ENCODE measurements at regions not wholly inside any gene's neighbourhood (a gene's known extent, or its start where the extent isn't known, plus 50 kb on each side); places are given as distances from the start of the nearest gene placed in this dataset.

DNA sequence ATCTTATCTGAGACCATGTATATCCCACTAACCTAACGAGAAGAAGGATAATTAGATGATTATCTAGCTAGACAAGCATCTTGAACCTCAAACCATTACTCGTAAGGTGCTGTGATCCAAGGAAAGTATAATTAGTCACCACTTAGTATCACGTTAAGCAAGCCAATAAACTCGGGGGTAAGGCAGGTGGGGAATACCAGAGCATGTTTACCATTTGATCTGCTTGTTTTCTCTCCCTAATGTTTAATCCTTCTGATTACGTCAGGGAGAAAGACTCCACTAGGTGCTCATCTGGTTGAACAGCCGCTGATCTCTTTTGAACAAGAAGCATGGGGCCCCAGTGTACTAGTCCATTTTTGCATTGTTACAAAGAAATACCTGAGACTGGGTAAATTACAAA, 69.9 kb upstream of the SLC1A1 start:
- TF ChIP-seq, protein P1, sequence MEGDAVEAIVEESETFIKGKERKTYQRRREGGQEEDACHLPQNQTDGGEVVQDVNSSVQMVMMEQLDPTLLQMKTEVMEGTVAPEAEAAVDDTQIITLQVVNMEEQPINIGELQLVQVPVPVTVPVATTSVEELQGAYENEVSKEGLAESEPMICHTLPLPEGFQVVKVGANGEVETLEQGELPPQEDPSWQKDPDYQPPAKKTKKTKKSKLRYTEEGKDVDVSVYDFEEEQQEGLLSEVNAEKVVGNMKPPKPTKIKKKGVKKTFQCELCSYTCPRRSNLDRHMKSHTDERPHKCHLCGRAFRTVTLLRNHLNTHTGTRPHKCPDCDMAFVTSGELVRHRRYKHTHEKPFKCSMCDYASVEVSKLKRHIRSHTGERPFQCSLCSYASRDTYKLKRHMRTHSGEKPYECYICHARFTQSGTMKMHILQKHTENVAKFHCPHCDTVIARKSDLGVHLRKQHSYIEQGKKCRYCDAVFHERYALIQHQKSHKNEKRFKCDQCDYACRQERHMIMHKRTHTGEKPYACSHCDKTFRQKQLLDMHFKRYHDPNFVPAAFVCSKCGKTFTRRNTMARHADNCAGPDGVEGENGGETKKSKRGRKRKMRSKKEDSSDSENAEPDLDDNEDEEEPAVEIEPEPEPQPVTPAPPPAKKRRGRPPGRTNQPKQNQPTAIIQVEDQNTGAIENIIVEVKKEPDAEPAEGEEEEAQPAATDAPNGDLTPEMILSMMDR (IDR thresholded peaks at IDR 0.05), result no peak
- TF ChIP-seq POLR2A (IDR thresholded peaks at IDR 0.05) (no peak), POLR2AphosphoS5 (IDR thresholded peaks at IDR 0.05) (no peak)
